KOPT-K1 (cell line): ENCODE measurements at regions not wholly inside any gene's neighbourhood (a gene's known extent, or its start where the extent isn't known, plus 50 kb on each side); places are given as distances from the start of the nearest gene placed in this dataset.

Source experiments
- H3K27ac ChIP-seq: fragments of 200-600 bp; sonication (generic); 2 replicates; pipeline ENCODE4 v1.5.1; 2016; ENCODE audit warnings: antibody characterized with exemption, mild to moderate bottlenecking, low read depth, low read length; ENCODE audit not compliant: poor library complexity, severe bottlenecking
- H3K36me3 ChIP-seq: fragments of 200-600 bp; sonication (generic); 2 replicates; pipeline ENCODE4 v1.5.1; 2017; ENCODE audit warnings: antibody characterized with exemption, mild to moderate bottlenecking, low read length, moderate library complexity; ENCODE audit not compliant: insufficient read depth
- H3K9me3 ChIP-seq: fragments of 200-600 bp; sonication (generic); 2 replicates; pipeline ENCODE4 v1.5.1; 2017; ENCODE audit warnings: antibody characterized with exemption, low read length, mild to moderate bottlenecking; ENCODE audit not compliant: insufficient read depth, poor library complexity, severe bottlenecking

DNA sequence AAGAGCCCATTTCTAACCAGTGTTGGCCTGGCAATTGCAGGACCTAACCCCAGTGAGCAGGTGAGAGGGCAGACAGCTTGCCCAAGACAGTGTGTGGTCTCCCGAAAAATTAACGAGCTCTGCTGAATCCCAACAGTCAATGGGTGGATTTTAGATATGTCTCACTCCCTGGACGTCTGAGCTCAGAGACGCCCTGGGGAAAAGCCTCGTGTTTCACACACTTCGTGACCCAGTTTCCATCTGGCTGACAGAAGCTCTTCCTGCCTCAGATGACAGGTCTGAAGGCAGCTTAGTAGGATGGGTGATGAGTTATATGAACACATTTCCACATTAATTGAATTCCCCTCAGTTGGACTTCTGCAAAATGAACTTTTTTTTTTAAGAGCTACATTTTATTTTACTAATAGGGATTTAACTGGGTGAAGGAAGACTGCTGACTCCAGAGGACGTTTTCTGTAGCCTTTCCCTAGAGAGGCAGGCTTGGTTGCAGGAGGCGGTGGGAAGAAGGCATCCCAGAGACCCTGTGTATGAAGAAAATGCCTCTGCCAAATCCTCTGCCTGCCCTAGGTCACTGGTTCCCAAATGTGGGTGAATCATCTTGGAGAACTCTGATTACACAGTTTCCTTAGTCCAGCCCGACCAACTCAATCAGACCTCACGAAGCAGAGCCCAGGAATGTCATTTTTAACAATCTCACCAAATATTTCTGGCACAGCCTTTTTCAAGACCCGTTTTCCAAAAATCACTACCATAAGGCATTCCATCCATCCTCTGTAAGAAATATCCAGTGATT is 71.7 kb upstream of the LY86 start:
- H3K27ac ChIP-seq: no peak overlapping the region

GRCh38 chr6:6518631-6519427 is 69.7 kb upstream of the LY86 start:
- Histone ChIP-seq H3K9me3 (no peaks in the 10 kb centered on the region), H3K27ac (no peak overlapping the region), H3K36me3 (no peaks in the 10 kb centered on the region)

More for the DNA sequence above, 71.7 kb upstream of the LY86 start:
- no peaks in the 10 kb centered on the region for H3K9me3 ChIP-seq
- H3K36me3 ChIP-seq: no peaks in the 10 kb centered on the region

DNA sequence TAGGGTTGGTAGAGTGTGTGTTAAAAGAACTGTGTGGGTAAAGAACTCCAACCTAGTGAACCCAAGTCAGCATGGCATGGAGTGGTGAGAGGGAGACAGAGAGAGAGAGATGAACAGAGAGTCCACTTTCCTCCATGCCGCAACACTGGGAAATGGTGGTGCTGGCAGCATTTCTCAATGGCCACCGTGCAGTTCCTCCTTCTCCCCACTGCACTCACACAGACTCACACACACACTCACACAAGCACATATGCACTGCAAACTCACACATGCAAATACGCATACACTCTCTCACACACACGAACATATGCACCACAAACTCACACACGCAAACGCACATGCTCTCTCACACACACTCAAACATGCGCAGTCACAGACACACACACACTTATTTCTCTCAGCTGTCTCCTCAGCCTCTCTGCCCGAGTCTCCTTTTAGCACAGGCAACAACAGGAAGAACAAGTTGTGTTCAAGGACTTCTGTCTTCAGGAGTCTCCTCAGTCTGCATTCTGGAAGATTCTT is 66.5 kb upstream of the LY86 start:
- Histone ChIP-seq H3K9me3 (peaks cover 8% of the 10 kb centered on the region), H3K27ac (no peak overlapping the region), H3K36me3 (no peaks in the 10 kb centered on the region)

DNA sequence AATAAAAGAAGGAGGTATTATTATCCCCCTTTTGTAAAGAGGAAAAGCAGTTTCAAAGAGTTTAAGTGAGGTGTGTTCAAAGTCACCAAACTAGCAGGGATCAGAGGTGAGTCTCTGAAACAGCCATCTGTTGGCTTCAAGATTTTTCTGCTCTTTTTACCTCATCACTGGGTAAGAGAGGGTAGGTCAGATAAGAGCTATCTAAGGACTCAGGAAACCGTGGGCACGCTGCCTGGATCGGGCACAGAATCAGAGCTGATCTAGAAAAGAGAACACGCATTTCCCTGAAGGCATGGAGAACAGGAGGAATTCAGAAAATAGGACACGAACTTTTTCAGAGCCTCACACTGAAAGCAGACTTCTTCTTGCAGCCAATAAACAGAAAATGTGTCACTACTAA is 65.8 kb upstream of the LY86 start:
- Histone ChIP-seq H3K36me3 (no peaks in the 10 kb centered on the region), H3K27ac (no peak overlapping the region), H3K9me3 (peaks cover 8% of the 10 kb centered on the region)

- H3K9me3 ChIP-seq: peaks cover 8% of the 10 kb centered on the region
- no peaks in the 10 kb centered on the region for H3K36me3 ChIP-seq
- H3K27ac ChIP-seq: no peak overlapping the region
Observed at GRCh38 chr6:6524951-6525350, 63.6 kb upstream of the LY86 start.

DNA sequence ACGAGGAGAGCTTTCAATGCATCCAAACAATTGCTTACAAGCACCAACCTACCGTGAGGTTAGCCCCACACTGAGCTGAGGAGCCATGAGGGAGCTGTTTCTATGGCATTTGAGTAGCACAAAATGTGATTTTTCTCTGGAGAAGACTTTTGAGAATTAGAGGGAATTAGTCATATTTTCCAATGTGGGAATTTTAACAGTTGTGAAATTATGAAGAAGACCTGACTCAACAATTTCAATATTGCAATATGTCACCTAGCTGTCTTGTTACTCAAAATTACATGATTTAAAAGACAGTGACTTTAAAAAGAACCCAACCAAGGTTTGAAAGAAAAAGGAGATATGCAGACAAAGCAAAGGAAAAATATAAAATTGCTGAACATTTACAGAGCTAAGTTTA is 62.6 kb upstream of the LY86 start:
- no peaks in the 10 kb centered on the region for H3K36me3 ChIP-seq
- H3K9me3 ChIP-seq: peaks cover 8% of the 10 kb centered on the region
- H3K27ac ChIP-seq: no peak overlapping the region

GRCh38 chr6:6529275-6529674 is 59.2 kb upstream of the LY86 start:
- Histone ChIP-seq H3K36me3 (no peaks in the 10 kb centered on the region), H3K27ac (no peak overlapping the region), H3K9me3 (peaks cover 8% of the 10 kb centered on the region)

DNA sequence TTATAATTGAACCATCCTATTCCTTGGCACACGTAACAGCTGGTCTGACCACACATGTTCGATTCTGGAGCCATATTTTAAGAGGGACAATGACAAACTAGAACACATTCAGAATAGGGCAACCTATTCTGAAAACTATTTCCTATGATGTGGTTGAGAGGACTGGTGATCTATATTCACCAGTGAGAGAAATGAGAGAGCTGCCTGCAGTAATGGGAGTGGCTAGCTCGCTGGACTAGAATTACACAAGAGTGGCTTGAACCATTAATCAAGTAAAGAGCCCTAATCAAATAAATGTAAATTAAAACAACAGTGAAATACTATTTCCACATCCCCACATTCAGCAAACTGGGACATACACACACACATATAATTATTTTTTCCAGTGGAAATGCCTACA is 55.3 kb upstream of the LY86 start:
- H3K9me3 ChIP-seq: no peaks in the 10 kb centered on the region
- no peak overlapping the region for H3K27ac ChIP-seq
- H3K36me3 ChIP-seq: no peaks in the 10 kb centered on the region

DNA sequence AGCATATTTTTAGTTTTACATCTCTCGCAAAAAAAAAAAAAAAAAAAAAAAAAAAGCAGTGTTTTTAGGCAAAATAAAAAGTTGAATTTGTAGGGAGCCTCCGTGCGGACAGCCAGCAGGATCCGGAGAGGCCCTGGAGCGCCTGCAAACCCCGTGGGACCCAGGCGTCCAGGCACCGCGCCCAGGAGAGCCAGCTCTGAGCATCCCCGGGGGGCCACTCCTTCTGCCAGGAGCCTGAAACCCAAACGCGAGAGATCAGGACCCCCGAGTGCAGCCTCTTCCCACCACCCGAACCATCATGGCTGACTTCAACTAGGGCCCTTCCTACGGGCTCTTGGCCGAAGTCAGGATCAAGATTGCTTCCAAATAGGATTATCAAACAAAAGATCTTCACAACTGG is 54.1 kb upstream of the LY86 start:
- Histone ChIP-seq H3K9me3 (no peaks in the 10 kb centered on the region), H3K36me3 (no peaks in the 10 kb centered on the region), H3K27ac (no peak overlapping the region)

GRCh38 chr6:6537488-6538260 is 50.8 kb upstream of the LY86 start:
- Histone ChIP-seq H3K27ac (no peak overlapping the region), H3K36me3 (no peaks in the 10 kb centered on the region), H3K9me3 (peaks cover 5% of the 10 kb centered on the region)

GRCh38 chr6:6538261-6538660 is 50.3 kb upstream of the LY86 start:
- no peak overlapping the region for H3K27ac ChIP-seq
- peaks cover 6% of the 10 kb centered on the region for H3K9me3 ChIP-seq
- H3K36me3 ChIP-seq: no peaks in the 10 kb centered on the region
